ENCODE measurements at regions not wholly inside any gene's neighbourhood (a gene's known extent, or its start where the extent isn't known, plus 50 kb on each side); places are given as distances from the start of the nearest gene placed in this dataset.
"Not testable (repeated sequence)": the region's sequence is repeated elsewhere in the genome, so short reads cannot be mapped to it uniquely, and the experiment has no call there.

GRCh38 chr2:204129591-204130294 is 193.2 kb downstream of the ICOS start:
- no peak for DNase-seq (ENCODE audit: low read depth, low spot score)
- no peak overlapping the region for H3K4me3 ChIP-seq (ENCODE audit: low read length)

GRCh38 chr2:204131621-204132020 is 195.1 kb downstream of the ICOS start:
- no peak for DNase-seq (ENCODE audit: low read depth, low spot score)
- H3K4me3 ChIP-seq (ENCODE audit: low read length), result no peak overlapping the region

GRCh38 chr2:204133476-204133875 is 196.9 kb downstream of the ICOS start:
- DNase-seq (ENCODE audit: low read depth, low spot score), result no peak
- H3K4me3 ChIP-seq (ENCODE audit: low read length), result no peak overlapping the region

- no peak for DNase-seq (ENCODE audit: low read depth, low spot score)
- H3K4me3 ChIP-seq (ENCODE audit: low read length), result no peak overlapping the region
Observed at GRCh38 chr2:204134421-204134820, 197.9 kb downstream of the ICOS start.

GRCh38 chr2:204135752-204136151 is 199.2 kb downstream of the ICOS start:
- H3K4me3 ChIP-seq (ENCODE audit: low read length), result no peak overlapping the region
- DNase-seq (ENCODE audit: low read depth, low spot score), result no peak

GRCh38 chr2:204138206-204138605 is 201.6 kb downstream of the ICOS start:
- H3K4me3 ChIP-seq (ENCODE audit: low read length), result no peak overlapping the region
- DNase-seq (ENCODE audit: low read depth, low spot score), result no peak

- no peak overlapping the region for H3K4me3 ChIP-seq (ENCODE audit: low read length)
- no peak for DNase-seq (ENCODE audit: low read depth, low spot score)
Observed at GRCh38 chr2:204140246-204140645, 203.7 kb downstream of the ICOS start.

GRCh38 chr2:204143216-204144014 is 206.9 kb downstream of the ICOS start:
- H3K4me3 ChIP-seq (ENCODE audit: low read length), result no peak overlapping the region
- no peak for DNase-seq (ENCODE audit: low read depth, low spot score)

GRCh38 chr2:204144492-204144891 is 207.9 kb downstream of the ICOS start:
- DNase-seq (ENCODE audit: low read depth, low spot score), result no peak
- H3K4me3 ChIP-seq (ENCODE audit: low read length), result no peak overlapping the region

- H3K4me3 ChIP-seq (ENCODE audit: low read length), result no peak overlapping the region
- DNase-seq (ENCODE audit: low read depth, low spot score), result peak; percentile 46
Observed at GRCh38 chr2:204145263-204145751, 208.7 kb downstream of the ICOS start.

- DNase-seq (ENCODE audit: low read depth, low spot score), result no peak
- no peak overlapping the region for H3K4me3 ChIP-seq (ENCODE audit: low read length)
Observed at GRCh38 chr2:204145791-204146190, 209.2 kb downstream of the ICOS start.

GRCh38 chr2:204147040-204147439 is 210.5 kb downstream of the ICOS start:
- not testable (repeated sequence) for DNase-seq (ENCODE audit: low read depth, low spot score); H3K4me3 ChIP-seq (ENCODE audit: low read length)

- H3K4me3 ChIP-seq (ENCODE audit: low read length), result no peak overlapping the region
- no peak for DNase-seq (ENCODE audit: low read depth, low spot score)
Observed at GRCh38 chr2:204150721-204151120, 214.2 kb downstream of the ICOS start.

- no peak for DNase-seq (ENCODE audit: low read depth, low spot score)
- H3K4me3 ChIP-seq (ENCODE audit: low read length), result no peak overlapping the region
Observed at GRCh38 chr2:204152616-204153015, 216.1 kb downstream of the ICOS start.

GRCh38 chr2:204154863-204155262 is 218.3 kb downstream of the ICOS start:
- DNase-seq (ENCODE audit: low read depth, low spot score), result no peak
- H3K4me3 ChIP-seq (ENCODE audit: low read length), result no peak overlapping the region

GRCh38 chr2:204156456-204156855 is 219.9 kb downstream of the ICOS start:
- no peak overlapping the region for H3K4me3 ChIP-seq (ENCODE audit: low read length)
- DNase-seq (ENCODE audit: low read depth, low spot score), result no peak

GRCh38 chr2:204157684-204158083 is 221.1 kb downstream of the ICOS start:
- DNase-seq (ENCODE audit: low read depth, low spot score), result no peak
- no peak overlapping the region for H3K4me3 ChIP-seq (ENCODE audit: low read length)

- no peak for DNase-seq (ENCODE audit: low read depth, low spot score)
- no peak overlapping the region for H3K4me3 ChIP-seq (ENCODE audit: low read length)
Observed at GRCh38 chr2:204159526-204159925, 223.0 kb downstream of the ICOS start.

GRCh38 chr2:204160989-204161388 is 224.4 kb downstream of the ICOS start:
- no peak overlapping the region for H3K4me3 ChIP-seq (ENCODE audit: low read length)
- no peak for DNase-seq (ENCODE audit: low read depth, low spot score)

- no peak overlapping the region for H3K4me3 ChIP-seq (ENCODE audit: low read length)
- DNase-seq (ENCODE audit: low read depth, low spot score), result no peak
Observed at GRCh38 chr2:204161886-204162285, 225.3 kb downstream of the ICOS start.

Data from Jurkat, Clone E6-1 (cell line).